ENCODE measurements at regions not wholly inside any gene's neighbourhood (a gene's known extent, or its start where the extent isn't known, plus 50 kb on each side); places are given as distances from the start of the nearest gene placed in this dataset.

DNA sequence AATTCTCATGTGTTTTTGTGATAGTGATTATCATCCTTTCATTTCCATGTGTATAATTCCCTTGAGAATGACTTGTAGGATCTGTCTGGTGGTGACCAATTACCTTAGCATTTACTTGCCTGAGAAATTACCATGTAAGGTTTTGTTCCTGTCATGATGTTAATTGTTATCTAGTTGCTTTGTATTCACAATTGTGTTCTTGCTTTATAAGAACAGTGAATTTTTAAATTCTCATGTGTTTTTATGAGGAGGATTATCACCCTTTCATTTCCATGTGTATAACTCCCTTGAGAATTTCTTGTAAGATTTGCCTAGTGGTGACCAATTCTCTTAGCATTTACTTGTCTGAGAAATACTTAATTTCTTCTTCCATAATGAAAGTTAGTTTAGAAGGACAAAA is 758.2 kb upstream of the NDST4 start:
- H3K4me3 ChIP-seq: no peak overlapping the region
- no peaks in the 10 kb centered on the region for H3K9me3 ChIP-seq (ENCODE audit: low read depth)
- no peaks in the 10 kb centered on the region for H3K36me3 ChIP-seq
- H3K27me3 ChIP-seq: no peaks in the 10 kb centered on the region
- H3K4me1 ChIP-seq (ENCODE audit: low read depth): no peaks in the 10 kb centered on the region
- TF ChIP-seq, protein P1, sequence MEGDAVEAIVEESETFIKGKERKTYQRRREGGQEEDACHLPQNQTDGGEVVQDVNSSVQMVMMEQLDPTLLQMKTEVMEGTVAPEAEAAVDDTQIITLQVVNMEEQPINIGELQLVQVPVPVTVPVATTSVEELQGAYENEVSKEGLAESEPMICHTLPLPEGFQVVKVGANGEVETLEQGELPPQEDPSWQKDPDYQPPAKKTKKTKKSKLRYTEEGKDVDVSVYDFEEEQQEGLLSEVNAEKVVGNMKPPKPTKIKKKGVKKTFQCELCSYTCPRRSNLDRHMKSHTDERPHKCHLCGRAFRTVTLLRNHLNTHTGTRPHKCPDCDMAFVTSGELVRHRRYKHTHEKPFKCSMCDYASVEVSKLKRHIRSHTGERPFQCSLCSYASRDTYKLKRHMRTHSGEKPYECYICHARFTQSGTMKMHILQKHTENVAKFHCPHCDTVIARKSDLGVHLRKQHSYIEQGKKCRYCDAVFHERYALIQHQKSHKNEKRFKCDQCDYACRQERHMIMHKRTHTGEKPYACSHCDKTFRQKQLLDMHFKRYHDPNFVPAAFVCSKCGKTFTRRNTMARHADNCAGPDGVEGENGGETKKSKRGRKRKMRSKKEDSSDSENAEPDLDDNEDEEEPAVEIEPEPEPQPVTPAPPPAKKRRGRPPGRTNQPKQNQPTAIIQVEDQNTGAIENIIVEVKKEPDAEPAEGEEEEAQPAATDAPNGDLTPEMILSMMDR (IDR thresholded peaks at IDR 0.05; ENCODE audit: low read depth, low read length): no peak
- no peak overlapping the region for H3K27ac ChIP-seq
- DNase-seq (ENCODE audit: low read depth in 1 of 2, low spot score in 1 of 2): no peak

DNA sequence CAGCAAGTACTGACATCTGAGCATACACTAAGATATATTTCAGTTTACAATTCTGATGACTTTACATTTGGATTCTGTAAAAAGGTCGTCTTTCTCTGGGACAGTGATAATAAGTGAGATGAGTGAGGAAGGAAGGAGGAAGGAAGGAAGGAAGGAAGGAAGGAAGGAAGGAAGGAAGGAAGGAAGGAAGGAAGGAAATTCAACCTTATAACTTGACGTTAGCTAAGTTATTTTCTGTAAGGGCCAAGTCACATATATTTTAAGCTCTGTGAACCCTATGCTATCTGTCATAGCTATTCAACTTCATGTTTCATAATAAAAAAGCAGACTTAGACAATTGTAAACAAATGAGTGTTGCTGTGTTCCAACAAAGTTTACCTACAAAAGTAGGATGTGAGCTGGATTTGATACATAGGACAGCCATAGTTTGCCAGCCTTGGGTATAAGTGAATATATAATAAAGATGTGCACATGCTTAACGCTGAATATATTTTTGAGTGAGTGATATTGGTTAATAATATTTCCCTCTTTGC is 753.0 kb upstream of the NDST4 start:
- H3K4me3 ChIP-seq: no peak overlapping the region
- no peaks in the 10 kb centered on the region for H3K36me3 ChIP-seq
- TF ChIP-seq, protein P1 (IDR thresholded peaks at IDR 0.05; ENCODE audit: low read depth, low read length): no peak
- DNase-seq (ENCODE audit: low read depth in 1 of 2, low spot score in 1 of 2): no peak
- no peaks in the 10 kb centered on the region for H3K9me3 ChIP-seq (ENCODE audit: low read depth)
- H3K4me1 ChIP-seq (ENCODE audit: low read depth): no peaks in the 10 kb centered on the region
- no peak overlapping the region for H3K27ac ChIP-seq
- no peaks in the 10 kb centered on the region for H3K27me3 ChIP-seq

DNA sequence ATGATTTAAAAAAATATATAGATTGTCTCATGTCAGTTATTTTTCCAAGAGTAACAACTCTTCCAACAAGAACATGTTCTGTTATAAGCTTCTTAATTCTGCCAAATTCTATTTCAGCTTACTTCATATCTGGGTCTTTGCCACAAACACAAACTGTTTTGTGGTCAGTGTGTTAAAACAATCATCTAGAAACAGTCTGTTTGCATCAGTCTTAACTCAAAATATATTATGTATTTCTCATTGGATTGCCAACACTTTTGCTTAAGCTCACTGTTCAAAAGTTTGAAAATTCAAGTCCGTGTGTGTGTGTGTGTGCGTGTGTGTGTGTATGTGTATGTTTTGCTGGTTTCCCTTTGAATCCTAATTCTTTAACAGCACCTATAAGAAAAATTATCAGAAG is 752.3 kb upstream of the NDST4 start:
- Histone ChIP-seq H3K27ac (no peak overlapping the region), H3K27me3 (no peaks in the 10 kb centered on the region), H3K9me3 (ENCODE audit: low read depth) (no peaks in the 10 kb centered on the region), H3K36me3 (no peaks in the 10 kb centered on the region), H3K4me1 (ENCODE audit: low read depth) (no peaks in the 10 kb centered on the region), H3K4me3 (no peak overlapping the region)
- DNase-seq (ENCODE audit: low read depth in 1 of 2, low spot score in 1 of 2): no peak
- TF ChIP-seq, protein P1 (IDR thresholded peaks at IDR 0.05; ENCODE audit: low read depth, low read length): no peak

DNA sequence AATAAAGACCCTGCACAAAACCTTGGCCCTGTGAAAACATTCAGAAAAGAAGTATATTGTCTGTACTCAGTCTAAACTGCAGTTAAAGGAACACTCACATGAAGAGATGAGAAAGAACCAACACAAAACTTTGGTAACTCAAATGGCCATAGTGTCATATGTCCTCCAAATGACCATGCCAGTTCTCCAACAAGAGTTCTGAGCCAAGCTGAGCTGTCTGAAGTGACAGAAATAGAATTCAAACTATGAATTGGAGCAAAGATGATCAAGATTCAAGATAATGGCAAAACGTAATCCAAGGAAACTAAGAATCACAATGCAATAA is 739.3 kb upstream of the NDST4 start:
- no peak for DNase-seq (ENCODE audit: low read depth in 1 of 2, low spot score in 1 of 2)

DNA sequence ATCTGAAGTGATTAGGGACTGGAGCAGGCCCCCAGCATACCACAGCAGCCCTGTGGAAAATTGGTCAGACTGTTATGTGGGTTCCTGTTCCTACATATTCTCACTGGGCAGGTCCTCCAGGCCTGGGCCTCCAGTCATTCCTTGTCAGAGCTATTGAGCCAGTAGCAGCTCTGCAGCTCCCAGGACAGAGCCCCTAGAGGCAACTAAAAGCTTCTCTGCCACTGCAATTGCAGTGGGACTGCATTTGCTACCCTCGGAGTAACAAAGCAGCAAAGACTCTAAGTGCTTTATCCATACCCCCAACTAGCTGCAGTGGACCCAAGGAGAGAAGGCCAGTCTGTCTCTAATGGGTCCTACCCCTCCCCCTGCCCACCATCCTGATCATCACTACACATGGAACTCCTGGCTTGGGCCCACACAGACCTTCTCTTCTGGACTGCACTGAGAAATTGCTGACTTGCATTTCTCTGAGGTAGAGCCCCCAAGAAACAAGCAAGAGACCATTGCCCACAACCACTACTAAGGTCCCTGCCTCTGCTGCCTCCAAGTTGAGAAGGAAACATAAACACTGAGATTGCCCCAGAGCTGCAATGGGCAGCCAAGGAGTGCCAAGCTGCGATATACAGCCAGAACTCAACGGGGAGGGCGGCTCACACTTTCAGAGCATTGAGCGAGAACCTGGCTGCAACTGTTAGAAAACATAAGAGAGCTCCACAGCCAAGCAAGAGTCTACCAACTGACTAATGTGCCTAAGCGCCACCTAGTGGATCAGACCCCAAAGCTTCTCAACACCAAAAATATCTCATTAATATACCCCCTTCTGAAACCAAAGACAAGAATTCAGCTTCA is 738.7 kb upstream of the NDST4 start:
- TF ChIP-seq, protein P1 (IDR thresholded peaks at IDR 0.05; ENCODE audit: low read depth, low read length): no peak
- Histone ChIP-seq H3K4me1 (ENCODE audit: low read depth) (no peaks in the 10 kb centered on the region), H3K27ac (no peak overlapping the region), H3K9me3 (ENCODE audit: low read depth) (no peaks in the 10 kb centered on the region), H3K27me3 (no peaks in the 10 kb centered on the region), H3K36me3 (no peaks in the 10 kb centered on the region), H3K4me3 (no peak overlapping the region)
- DNase-seq (ENCODE audit: low read depth in 1 of 2, low spot score in 1 of 2): peak in 1 of 2 donors; percentile 82

More for the DNA sequence above, 739.3 kb upstream of the NDST4 start:
- Histone ChIP-seq H3K27ac (no peak overlapping the region), H3K4me3 (no peak overlapping the region), H3K9me3 (ENCODE audit: low read depth) (no peaks in the 10 kb centered on the region), H3K36me3 (no peaks in the 10 kb centered on the region), H3K27me3 (no peaks in the 10 kb centered on the region), H3K4me1 (ENCODE audit: low read depth) (no peaks in the 10 kb centered on the region)
- TF ChIP-seq, protein P1 (IDR thresholded peaks at IDR 0.05; ENCODE audit: low read depth, low read length): no peak
